Heart left ventricle (tissue), 16 donors: ENCODE measurements at regions not wholly inside any gene's neighbourhood (a gene's known extent, or its start where the extent isn't known, plus 50 kb on each side); places are given as distances from the start of the nearest gene placed in this dataset.

ENCODE experiments used
- ATAC-seq, 4 donors: fragments of 200-7000 bp; cut with Tn5 transposase; one replicate each; pipeline ENCODE4 v1.9.1; 2020 to 2022; ENCODE audit warnings: moderate library complexity in 4 of 4, mild to moderate bottlenecking in 3 of 4, moderate number of reproducible peaks in 1 of 4
- DNase-seq, 5 donors: peaks; one replicate each; pipeline ENCODE4 v3.0.0-alpha.2; 2020
- H3K27ac ChIP-seq, 12 donors: fragments of 200-600 bp; sonication (generic) in 4 of 12; one replicate each; pipeline versions ENCODE4 v1.5.0 to v1.8.0; 2016 to 2022; ENCODE audit warnings: mild to moderate bottlenecking in 2 of 12
- H3K27me3 ChIP-seq, 9 donors: fragments of 200-600 bp; sonication (generic) in 2 of 9; one replicate each; pipeline versions ENCODE4 v1.5.1 to v1.8.0; 2016 to 2022; ENCODE audit warnings: mild to moderate bottlenecking in 3 of 9
- H3K36me3 ChIP-seq, 9 donors: fragments of 200-600 bp; sonication (generic) in 2 of 9; one replicate each; pipeline versions ENCODE4 v1.5.0 to v1.8.0; 2018 to 2022; ENCODE audit warnings: mild to moderate bottlenecking in 2 of 9
- H3K4me1 ChIP-seq, 12 donors: fragments of 200-600 bp; sonication (generic) in 4 of 12; one replicate each; pipeline versions ENCODE4 v1.5.0 to v1.8.0; 2016 to 2022; ENCODE audit warnings: mild to moderate bottlenecking in 3 of 12
- H3K4me3 ChIP-seq, 12 donors: fragments of 200-600 bp; sonication (generic) in 4 of 12; one replicate each; pipeline versions ENCODE4 v1.5.0 to v1.8.0; 2017 to 2022; ENCODE audit warnings: mild to moderate bottlenecking in 9 of 12, moderate library complexity in 4 of 12
- H3K9me3 ChIP-seq, 12 donors: fragments of 200-600 bp; sonication (generic) in 4 of 12; one replicate each; pipeline versions ENCODE4 v1.5.0 to v1.8.0; 2016 to 2022; ENCODE audit warnings: mild to moderate bottlenecking in 1 of 12
- POLR2A ChIP-seq, 2 donors: fragments of 450-650 bp; IDR thresholded peaks; one replicate each; pipeline ENCODE4 v1.6.1; 2017; ENCODE audit warnings: antibody characterized with exemption in 2 of 2, mild to moderate bottlenecking in 2 of 2, moderate library complexity in 2 of 2
- WGBS, 4 donors: extraction: QIAGEN DNeasy Blood & Tissue Kit in 2 of 4; methylation state at CpG; one replicate each; pipeline versions ENCODE4 v1.1.5 to v1.1.7; 2013 to 2018; 5-methylcytosine and 5-hydroxymethylcytosine counted together
- intact Hi-C, 10 donors: fragments of 100-400 bp; cut with DNase I; formaldehyde crosslinking; loops; one replicate each; pipeline versions ENCODE4 v1.11.1 to v1.14.2; 2022
- TF ChIP-seq, protein P1 (sequence below), 12 donors: fragments of 200-600 bp; sonication (generic) in 4 of 12; IDR thresholded peaks; one replicate each; pipeline versions ENCODE4 v1.5.0 to v1.8.0; 2018 to 2022; ENCODE audit warnings: antibody characterized with exemption in 12 of 12, mild to moderate bottlenecking in 5 of 12
- donor health status: ischemic (EF 13 %, LVEDD 7.1; RV severe dilation, severe dysfunction).
- donor health status: healthy with polysubstance abuse.
- donor health status: DM: no; HTN: yes; CAD: no.
- donor health status: DM: no; HTN: no; CAD: no.
- donor health status: ischemic (EF 25% LVEDD 6.9; RV normal size, moderate dysfunction).
- donor health status: ischemic (EF 25% LVEDD 5.7; RV mildly dilated, moderate dysfunction).
- donor health status: healthy.
- donor health status: DM: yes; HTN: yes; CAD: no.
- donor health status: ischemic (EF 35%, LVEDD 5.7; RV mildly dilated, moderate dysfunction).
- donor health status: nonischemic (EF 11% LVEDD 7.7; RV severe dilation, severe dysfunction).
- donor health status: DM: yes; HTN: yes; CAD: no.
- donor health status: PGD.
- donor health status: ischemic (EF 29% LVEDD 5.4; RV normal size, mild dysfunction).
- donor health status: nonischemic (EF 23%, LVEDD 6.1; RV moderate dilation, normal function).

DNA sequence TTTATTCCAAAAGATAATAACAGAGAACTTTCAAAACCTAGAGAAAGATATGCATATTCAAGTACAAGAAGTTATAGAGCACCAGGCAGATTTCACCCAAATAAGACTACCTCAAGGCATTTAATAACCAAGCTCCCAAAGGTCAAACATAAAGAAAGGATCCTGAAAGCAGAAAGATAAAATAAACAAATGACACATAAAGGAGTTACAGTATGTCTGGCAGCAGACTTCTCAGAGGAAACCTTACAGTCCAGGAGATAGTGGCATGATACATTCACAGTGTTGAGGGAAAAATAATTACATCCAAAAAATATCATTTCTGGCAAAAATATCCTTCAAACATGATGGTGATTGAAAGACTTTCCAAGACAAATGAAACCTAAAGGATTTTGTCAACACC is 185.8 kb upstream of the POU1F1 start:
- TF ChIP-seq POLR2A (IDR thresholded peaks at IDR 0.05), result no peak
- TF ChIP-seq, protein P1, sequence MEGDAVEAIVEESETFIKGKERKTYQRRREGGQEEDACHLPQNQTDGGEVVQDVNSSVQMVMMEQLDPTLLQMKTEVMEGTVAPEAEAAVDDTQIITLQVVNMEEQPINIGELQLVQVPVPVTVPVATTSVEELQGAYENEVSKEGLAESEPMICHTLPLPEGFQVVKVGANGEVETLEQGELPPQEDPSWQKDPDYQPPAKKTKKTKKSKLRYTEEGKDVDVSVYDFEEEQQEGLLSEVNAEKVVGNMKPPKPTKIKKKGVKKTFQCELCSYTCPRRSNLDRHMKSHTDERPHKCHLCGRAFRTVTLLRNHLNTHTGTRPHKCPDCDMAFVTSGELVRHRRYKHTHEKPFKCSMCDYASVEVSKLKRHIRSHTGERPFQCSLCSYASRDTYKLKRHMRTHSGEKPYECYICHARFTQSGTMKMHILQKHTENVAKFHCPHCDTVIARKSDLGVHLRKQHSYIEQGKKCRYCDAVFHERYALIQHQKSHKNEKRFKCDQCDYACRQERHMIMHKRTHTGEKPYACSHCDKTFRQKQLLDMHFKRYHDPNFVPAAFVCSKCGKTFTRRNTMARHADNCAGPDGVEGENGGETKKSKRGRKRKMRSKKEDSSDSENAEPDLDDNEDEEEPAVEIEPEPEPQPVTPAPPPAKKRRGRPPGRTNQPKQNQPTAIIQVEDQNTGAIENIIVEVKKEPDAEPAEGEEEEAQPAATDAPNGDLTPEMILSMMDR (IDR thresholded peaks at IDR 0.05), result no peak
- ATAC-seq, result no peak
- Histone ChIP-seq H3K9me3 (peaks cover 0 to 22% (median 4%) of the 10 kb centered on the region in 12 donors), H3K27ac (no peak overlapping the region), H3K27me3 (no peaks in the 10 kb centered on the region), H3K36me3 (no peaks in the 10 kb centered on the region), H3K4me3 (no peak overlapping the region), H3K4me1 (no peaks in the 10 kb centered on the region)
- DNase-seq, result no peak
- intact Hi-C loops, result no loop called here

DNA sequence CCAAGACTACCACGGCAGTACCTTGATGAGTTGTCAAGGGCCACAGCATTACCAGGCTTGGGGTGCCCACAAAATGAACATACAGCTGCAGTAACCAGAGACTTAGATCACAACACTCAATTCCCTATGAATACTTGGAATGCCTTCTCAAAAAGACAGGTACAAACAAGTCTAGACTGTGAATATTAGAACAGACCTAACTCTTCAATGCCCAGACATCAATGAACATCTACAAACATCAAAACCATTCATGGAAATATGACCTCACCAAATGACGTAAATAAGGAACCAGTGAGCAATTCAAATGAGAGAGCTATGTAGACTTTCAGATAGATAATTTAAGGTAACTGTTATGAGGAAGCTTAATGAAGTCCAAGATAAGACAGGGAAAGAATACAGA is 185.1 kb upstream of the POU1F1 start:
- no peaks in the 10 kb centered on the region for H3K36me3 ChIP-seq
- no peak overlapping the region for H3K27ac ChIP-seq
- no peaks in the 10 kb centered on the region for H3K27me3 ChIP-seq
- intact Hi-C loops, result no loop called here
- no peak for DNase-seq
- H3K4me3 ChIP-seq, result no peak overlapping the region
- no peak for TF ChIP-seq POLR2A (IDR thresholded peaks at IDR 0.05)
- TF ChIP-seq, protein P1 (IDR thresholded peaks at IDR 0.05), result no peak
- H3K9me3 ChIP-seq, result peaks cover 0 to 16% (median 4%) of the 10 kb centered on the region in 12 donors
- 74 to 89% (median 80%) methylated on average over 2 of the region's 2 CpGs for WGBS, 4 donors
- ATAC-seq, result no peak
- H3K4me1 ChIP-seq, result no peaks in the 10 kb centered on the region

DNA sequence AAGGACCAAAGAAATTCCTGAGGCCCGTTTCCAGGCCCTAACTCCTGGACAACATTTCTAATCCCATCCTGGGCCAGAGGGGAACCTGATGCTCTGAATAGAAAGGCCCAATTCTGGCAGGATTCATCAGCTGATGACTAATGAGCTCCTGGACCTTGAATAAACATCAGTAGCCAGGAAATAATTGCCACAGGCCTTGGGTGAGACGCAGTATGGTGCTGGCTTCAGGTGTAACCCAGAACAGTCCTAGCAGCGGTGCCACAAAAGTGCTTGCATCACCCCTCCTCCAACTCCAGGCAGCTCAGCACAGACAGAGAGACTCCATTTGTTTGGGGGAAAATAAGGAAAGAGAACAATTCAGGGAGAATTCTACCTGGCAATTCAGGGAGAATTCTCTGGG is 184.7 kb upstream of the POU1F1 start:
- no peak for ATAC-seq
- intact Hi-C loops, result no loop called here
- no peaks in the 10 kb centered on the region for H3K36me3 ChIP-seq
- H3K4me1 ChIP-seq, result no peaks in the 10 kb centered on the region
- no peak for DNase-seq
- H3K27ac ChIP-seq, result no peak overlapping the region
- H3K27me3 ChIP-seq, result peaks cover 0 to 1% (median 0%) of the 10 kb centered on the region in 9 donors
- TF ChIP-seq, protein P1 (IDR thresholded peaks at IDR 0.05), result no peak
- TF ChIP-seq POLR2A (IDR thresholded peaks at IDR 0.05), result no peak
- peaks cover 0 to 12% (median 3%) of the 10 kb centered on the region in 12 donors for H3K9me3 ChIP-seq
- 53 to 69% (median 64%) methylated on average over 3 of the region's 3 CpGs for WGBS, 4 donors
- no peak overlapping the region for H3K4me3 ChIP-seq

DNA sequence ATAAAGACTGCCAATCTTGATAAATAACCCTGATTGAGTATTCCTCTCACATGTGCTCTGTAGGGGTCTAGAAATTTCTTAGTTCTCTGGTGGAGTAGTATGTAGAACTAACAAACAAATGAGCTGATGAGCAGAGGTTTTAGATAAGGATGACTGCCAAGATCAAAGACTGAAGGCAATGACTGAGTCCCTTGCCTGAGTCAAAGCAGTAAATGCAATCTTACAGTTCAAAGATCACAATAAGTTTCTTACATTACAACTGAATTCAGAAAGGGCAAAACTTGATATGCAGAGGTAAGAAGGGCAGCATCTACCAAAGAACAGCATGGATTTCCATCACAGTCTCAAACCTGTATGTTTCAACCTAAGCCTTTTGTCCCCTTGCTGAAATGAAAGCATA is 172.2 kb upstream of the POU1F1 start:
- intact Hi-C loops, result no loop called here
- H3K9me3 ChIP-seq, result peaks cover 0 to 21% (median 0%) of the 10 kb centered on the region in 12 donors
- DNase-seq (no peak), ATAC-seq (no peak)
- H3K27ac ChIP-seq, result no peak overlapping the region
- H3K27me3 ChIP-seq, result no peaks in the 10 kb centered on the region
- H3K36me3 ChIP-seq, result no peaks in the 10 kb centered on the region
- H3K4me1 ChIP-seq, result no peaks in the 10 kb centered on the region
- no peak overlapping the region for H3K4me3 ChIP-seq
- TF ChIP-seq POLR2A (IDR thresholded peaks at IDR 0.05), result no peak
- TF ChIP-seq, protein P1 (IDR thresholded peaks at IDR 0.05), result no peak
